ENCODE measurements at regions not wholly inside any gene's neighbourhood (a gene's known extent, or its start where the extent isn't known, plus 50 kb on each side); places are given as distances from the start of the nearest gene placed in this dataset.

- Histone ChIP-seq H3K4me3 (ENCODE audit: insufficient read depth, low read depth, low read length) (no peak overlapping the region), H3K14ac (replicated peaks; ENCODE audit: low read depth, low read length) (no peak overlapping the region), H3K4me1 (ENCODE audit: control insufficient read depth, insufficient read depth, low read length) (no peaks in the 10 kb centered on the region), H3K27me3 (ENCODE audit: control insufficient read depth, insufficient read depth, low read length) (peaks cover 22% of the 10 kb centered on the region), H3K9me3 (ENCODE audit: control insufficient read depth, insufficient read depth, low read length) (no peaks in the 10 kb centered on the region), H2BK120ac (ENCODE audit: low read depth, low read length) (no peak overlapping the region), H3K18ac (ENCODE audit: low read depth, low read length) (no peak overlapping the region), H4K8ac (ENCODE audit: low read depth in 2 of 2, low read length in 2 of 2) (no peak overlapping the region), H2AK9ac (replicated peaks; ENCODE audit: low read depth, low read length, poor library complexity) (no peak overlapping the region), H3K4ac (ENCODE audit: low read depth, low read length) (no peak overlapping the region), H4K91ac (ENCODE audit: insufficient read depth, low read depth, low read length) (no peak overlapping the region), H4K20me1 (ENCODE audit: insufficient read depth, low read length) (no peaks in the 10 kb centered on the region), H4K5ac (ENCODE audit: low read depth, low read length) (no peak overlapping the region), H3K56ac (ENCODE audit: extremely low read depth, insufficient read depth, low read length) (no peak overlapping the region), H3K9ac (ENCODE audit: low read depth, low read length) (no peak overlapping the region), H3K79me1 (ENCODE audit: low read depth in 1 of 2, low read length in 2 of 2) (no peaks in the 10 kb centered on the region), H3K36me3 (ENCODE audit: control insufficient read depth, insufficient read depth, low read length) (no peaks in the 10 kb centered on the region), H2BK15ac (ENCODE audit: low read depth, low read length) (no peak overlapping the region), H3K4me2 (ENCODE audit: low read depth, low read length) (no peak overlapping the region), H2AK5ac (ENCODE audit: low read depth, low read length) (no peak overlapping the region), H3K23ac (ENCODE audit: low read depth, low read length) (no peak overlapping the region), H2AFZ (replicated peaks; ENCODE audit: low read length, poor library complexity) (no peak overlapping the region), H2BK5ac (ENCODE audit: low read depth, low read length, poor library complexity, severe bottlenecking) (no peak overlapping the region), H3K9me1 (ENCODE audit: insufficient read depth, low read length) (no peaks in the 10 kb centered on the region), H3K27ac (ENCODE audit: insufficient read depth, low read length) (no peak overlapping the region), H2BK20ac (ENCODE audit: low read depth, low read length) (no peak overlapping the region)
- intact Hi-C loops (cut with micrococcal nuclease) = no loop called here
- BruUV-seq (replicated peaks) = no TSS peak
- DNase-seq (no peak), ATAC-seq (ENCODE audit: low read depth) (no peak)
- ChIA-PET POLR2A (ENCODE audit: unreplicated experiment) (no interaction called here), CTCF (no interaction called here)
- WGBS, 2 experiments (ENCODE audit: extremely low coverage in 2 of 2, insufficient read length in 1 of 2) = no CpG with 5 or more reads among the region's 4 CpGs
- in situ Hi-C loops (cut with MboI; ENCODE audit: low sequenced_read_pairs) = no loop called here
- dilution Hi-C loops (cut with HindIII; ENCODE audit: low sequenced_read_pairs, unreplicated experiment) = no loop called here
- TF ChIP-seq MAZ (IDR thresholded peaks at IDR 0.05; ENCODE audit: borderline replicate concordance, low read depth, low read length) (no peak), RCOR1 (IDR thresholded peaks at IDR 0.05; ENCODE audit: insufficient replicate concordance, low read length) (no peak), CTCF (conservative IDR thresholded peaks at IDR 0.05; ENCODE audit: low read depth, low read length) (no peak), POLR2A (IDR thresholded peaks at IDR 0.05; ENCODE audit: low read depth, low read length) (no peak), RFX5 (IDR thresholded peaks at IDR 0.05; ENCODE audit: low read depth, low read length) (no peak), CEBPB (IDR thresholded peaks at IDR 0.05; ENCODE audit: low read depth, low read length) (no peak), MXI1 (IDR thresholded peaks at IDR 0.05; ENCODE audit: borderline replicate concordance, low read depth, low read length) (no peak), USF2 (IDR thresholded peaks at IDR 0.05; ENCODE audit: low read depth, low read length) (no peak), MAFK (IDR thresholded peaks at IDR 0.05; ENCODE audit: low read depth, low read length) (no peak), NFE2L2 (IDR thresholded peaks at IDR 0.05; ENCODE audit: low read depth, low read length) (no peak), RAD21 (IDR thresholded peaks at IDR 0.05; ENCODE audit: low read length) (no peak), ELK1 (IDR thresholded peaks at IDR 0.05; ENCODE audit: borderline replicate concordance, low read depth, low read length) (no peak), CHD1 (IDR thresholded peaks at IDR 0.05; ENCODE audit: low read depth, low read length) (no peak), BHLHE40 (IDR thresholded peaks at IDR 0.05; ENCODE audit: low read depth, low read length) (no peak), FOS (IDR thresholded peaks at IDR 0.05; ENCODE audit: low read depth, low read length) (no peak), SMC3 (IDR thresholded peaks at IDR 0.05; ENCODE audit: low read depth, low read length) (no peak)
These were observed 127.0 kb downstream of the RPAP3 start for GRCh38 chr12:47578836-47579235.
